Body of pancreas (tissue), 4 donors: ENCODE measurements at regions not wholly inside any gene's neighbourhood (a gene's known extent, or its start where the extent isn't known, plus 50 kb on each side); places are given as distances from the start of the nearest gene placed in this dataset.

Source experiments
- POLR2A ChIP-seq, 3 donors: fragments of 450-650 bp; IDR thresholded peaks; one replicate each; pipeline ENCODE4 v1.6.1; 2016; ENCODE audit warnings: antibody characterized with exemption in 3 of 3, mild to moderate bottlenecking in 2 of 3
- TF ChIP-seq, protein P1 (sequence below), 7 experiments: fragments of 450-650 bp in 4 of 7; fragments of 200-600 bp in 3 of 7; sonication (generic) in 3 of 7; IDR thresholded peaks; one replicate each; pipeline ENCODE4 v1.5.1; 2016 to 2019; ENCODE audit warnings: antibody characterized with exemption in 7 of 7

DNA sequence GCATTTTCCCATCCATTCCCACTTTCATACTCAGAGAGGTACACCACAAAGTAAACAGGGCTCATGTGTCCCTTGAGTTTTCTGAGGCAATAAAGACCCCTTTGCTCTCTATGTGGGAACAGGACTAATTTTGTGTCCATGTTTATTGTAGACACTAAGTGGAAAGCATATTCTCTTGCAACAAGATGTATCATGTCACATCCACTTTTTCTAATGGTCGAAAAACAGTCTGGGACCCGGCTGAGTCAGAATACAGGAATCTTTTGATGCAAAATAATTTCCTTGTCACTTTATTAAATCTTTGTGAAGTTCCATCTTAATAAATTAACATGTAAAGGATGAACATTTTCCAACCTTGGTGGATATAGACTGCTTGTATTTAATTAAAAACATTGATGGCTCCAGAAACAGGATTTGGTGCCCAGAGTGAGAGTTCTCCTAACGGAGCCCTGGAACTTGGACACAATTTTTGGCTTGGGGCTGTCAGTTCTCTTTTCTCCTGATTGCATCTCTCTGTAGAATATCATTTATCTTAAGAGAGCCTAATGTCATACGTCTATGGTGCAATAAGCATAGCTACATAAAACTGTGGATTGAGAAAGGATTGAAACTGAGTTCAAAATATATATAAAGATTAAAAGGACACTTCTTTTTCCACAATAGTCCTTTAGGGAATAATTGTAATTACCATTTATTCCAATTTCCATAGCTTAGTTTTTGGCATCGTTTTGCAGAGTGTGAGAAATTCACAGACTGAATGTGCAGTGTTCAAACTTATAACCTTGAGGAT, 1116.7 kb upstream of the SEMA6A start:
- TF ChIP-seq, protein P1, sequence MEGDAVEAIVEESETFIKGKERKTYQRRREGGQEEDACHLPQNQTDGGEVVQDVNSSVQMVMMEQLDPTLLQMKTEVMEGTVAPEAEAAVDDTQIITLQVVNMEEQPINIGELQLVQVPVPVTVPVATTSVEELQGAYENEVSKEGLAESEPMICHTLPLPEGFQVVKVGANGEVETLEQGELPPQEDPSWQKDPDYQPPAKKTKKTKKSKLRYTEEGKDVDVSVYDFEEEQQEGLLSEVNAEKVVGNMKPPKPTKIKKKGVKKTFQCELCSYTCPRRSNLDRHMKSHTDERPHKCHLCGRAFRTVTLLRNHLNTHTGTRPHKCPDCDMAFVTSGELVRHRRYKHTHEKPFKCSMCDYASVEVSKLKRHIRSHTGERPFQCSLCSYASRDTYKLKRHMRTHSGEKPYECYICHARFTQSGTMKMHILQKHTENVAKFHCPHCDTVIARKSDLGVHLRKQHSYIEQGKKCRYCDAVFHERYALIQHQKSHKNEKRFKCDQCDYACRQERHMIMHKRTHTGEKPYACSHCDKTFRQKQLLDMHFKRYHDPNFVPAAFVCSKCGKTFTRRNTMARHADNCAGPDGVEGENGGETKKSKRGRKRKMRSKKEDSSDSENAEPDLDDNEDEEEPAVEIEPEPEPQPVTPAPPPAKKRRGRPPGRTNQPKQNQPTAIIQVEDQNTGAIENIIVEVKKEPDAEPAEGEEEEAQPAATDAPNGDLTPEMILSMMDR (IDR thresholded peaks at IDR 0.05), result no peak
- TF ChIP-seq POLR2A (IDR thresholded peaks at IDR 0.05), result no peak
